Breast epithelium (tissue), 3 donors: ENCODE measurements at regions not wholly inside any gene's neighbourhood (a gene's known extent, or its start where the extent isn't known, plus 50 kb on each side); places are given as distances from the start of the nearest gene placed in this dataset.

Experiments
- POLR2AphosphoS5 ChIP-seq, 3 donors: sonication (generic); formaldehyde crosslinking; IDR thresholded peaks; one replicate each; pipeline ENCODE4 v1.6.1; 2017; ENCODE audit warnings: antibody characterized with exemption in 3 of 3
- TF ChIP-seq, protein P1 (sequence below), 3 donors: fragments of 450-650 bp; IDR thresholded peaks; one replicate each; pipeline ENCODE4 v1.5.1; 2016 to 2017; ENCODE audit warnings: antibody characterized with exemption in 3 of 3, mild to moderate bottlenecking in 3 of 3, moderate library complexity in 3 of 3

DNA sequence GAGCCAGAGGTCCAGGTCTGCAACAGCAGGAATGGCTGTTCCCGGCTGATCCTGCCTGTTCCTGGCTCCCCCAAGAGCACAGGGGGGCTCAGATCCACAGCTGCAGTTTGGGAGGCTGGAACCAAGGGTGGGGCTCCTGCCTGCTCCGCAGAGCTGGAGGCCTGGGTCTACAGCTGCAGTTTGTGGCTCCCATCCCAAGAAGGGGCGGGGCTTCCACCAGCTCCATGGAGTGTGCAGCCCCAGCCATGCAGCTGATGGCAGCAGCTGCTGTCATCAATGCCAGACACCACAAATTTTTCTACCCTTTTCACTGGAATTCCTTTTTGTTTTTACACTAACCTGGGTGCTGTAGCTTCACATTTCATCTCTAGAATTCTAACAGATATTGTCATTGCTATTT lies 135.4 kb upstream of the KIF2B start:
- TF ChIP-seq, protein P1, sequence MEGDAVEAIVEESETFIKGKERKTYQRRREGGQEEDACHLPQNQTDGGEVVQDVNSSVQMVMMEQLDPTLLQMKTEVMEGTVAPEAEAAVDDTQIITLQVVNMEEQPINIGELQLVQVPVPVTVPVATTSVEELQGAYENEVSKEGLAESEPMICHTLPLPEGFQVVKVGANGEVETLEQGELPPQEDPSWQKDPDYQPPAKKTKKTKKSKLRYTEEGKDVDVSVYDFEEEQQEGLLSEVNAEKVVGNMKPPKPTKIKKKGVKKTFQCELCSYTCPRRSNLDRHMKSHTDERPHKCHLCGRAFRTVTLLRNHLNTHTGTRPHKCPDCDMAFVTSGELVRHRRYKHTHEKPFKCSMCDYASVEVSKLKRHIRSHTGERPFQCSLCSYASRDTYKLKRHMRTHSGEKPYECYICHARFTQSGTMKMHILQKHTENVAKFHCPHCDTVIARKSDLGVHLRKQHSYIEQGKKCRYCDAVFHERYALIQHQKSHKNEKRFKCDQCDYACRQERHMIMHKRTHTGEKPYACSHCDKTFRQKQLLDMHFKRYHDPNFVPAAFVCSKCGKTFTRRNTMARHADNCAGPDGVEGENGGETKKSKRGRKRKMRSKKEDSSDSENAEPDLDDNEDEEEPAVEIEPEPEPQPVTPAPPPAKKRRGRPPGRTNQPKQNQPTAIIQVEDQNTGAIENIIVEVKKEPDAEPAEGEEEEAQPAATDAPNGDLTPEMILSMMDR (IDR thresholded peaks at IDR 0.05), result no peak
- no peak for TF ChIP-seq POLR2AphosphoS5 (IDR thresholded peaks at IDR 0.05)
